Posterior vena cava (tissue), 2 donors: ENCODE measurements at regions not wholly inside any gene's neighbourhood (a gene's known extent, or its start where the extent isn't known, plus 50 kb on each side); places are given as distances from the start of the nearest gene placed in this dataset.
"Not testable (repeated sequence)": the region's sequence is repeated elsewhere in the genome, so short reads cannot be mapped to it uniquely, and the experiment has no call there.

Source experiments
- DNase-seq: peaks from one replicate; pipeline ENCODE4 v3.0.0-alpha.2; 2020; ENCODE audit warnings: low spot score
- intact Hi-C, 2 donors: fragments of 100-400 bp; cut with DNase I; formaldehyde crosslinking; loops; one replicate each; pipeline versions ENCODE4 v1.14.1 to v1.14.2; 2022 to 2023
- donor health status: DM: yes; HTN: yes; CAD: no.
- donor health status: DM: yes; HTN: yes; CAD: no.

GRCh38 chr5:165360784-165361542, 1855.5 kb downstream of the MAT2B start:
- intact Hi-C loops: no loop called here
- DNase-seq: no peak

- intact Hi-C loops: no loop called here
Measured at GRCh38 chr5:165370233-165370632, 1864.8 kb downstream of the MAT2B start.

DNA sequence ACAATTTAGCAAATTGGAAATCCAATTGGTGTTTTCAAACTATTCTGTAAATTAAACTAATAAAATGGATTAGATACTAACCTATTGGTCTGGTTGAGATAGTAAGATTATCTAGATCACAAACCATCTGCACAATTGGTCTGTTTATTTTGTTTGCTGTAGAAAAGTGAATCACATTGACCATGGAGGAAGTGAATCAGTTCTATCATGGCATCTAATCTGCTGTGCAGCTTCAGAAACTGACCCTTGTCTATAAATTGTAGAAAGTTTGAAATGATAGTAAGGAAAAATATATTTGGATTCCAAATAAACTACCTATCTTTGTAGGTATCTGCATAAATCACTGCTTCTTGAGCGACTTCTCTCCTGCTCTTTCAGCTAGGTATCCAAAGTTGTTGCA, 1865.4 kb downstream of the MAT2B start:
- DNase-seq: no peak
- intact Hi-C loops: no loop called here

More at GRCh38 chr5:165370233-165370632, 1864.8 kb downstream of the MAT2B start:
- no peak for DNase-seq

DNA sequence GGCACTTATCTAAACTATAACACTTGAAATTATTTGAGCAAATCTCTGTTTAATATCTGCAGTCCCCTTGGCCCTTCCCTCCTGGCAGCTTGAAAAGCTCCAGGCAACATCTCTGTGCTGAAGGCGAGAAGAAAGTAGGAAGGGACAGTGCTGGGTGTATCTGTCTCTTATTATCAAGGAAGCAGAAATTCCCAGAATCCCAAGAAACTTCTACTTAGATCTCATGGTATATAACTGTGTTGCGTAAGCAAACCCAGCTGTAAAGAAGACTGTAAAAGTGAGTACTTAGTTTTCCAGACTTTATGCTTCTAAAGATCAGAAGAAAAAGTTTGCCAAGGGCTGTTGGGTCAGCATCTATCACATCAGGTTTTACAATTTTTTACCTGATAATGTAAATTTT, 1869.8 kb downstream of the MAT2B start:
- intact Hi-C loops: no loop called here
- DNase-seq: no peak

DNA sequence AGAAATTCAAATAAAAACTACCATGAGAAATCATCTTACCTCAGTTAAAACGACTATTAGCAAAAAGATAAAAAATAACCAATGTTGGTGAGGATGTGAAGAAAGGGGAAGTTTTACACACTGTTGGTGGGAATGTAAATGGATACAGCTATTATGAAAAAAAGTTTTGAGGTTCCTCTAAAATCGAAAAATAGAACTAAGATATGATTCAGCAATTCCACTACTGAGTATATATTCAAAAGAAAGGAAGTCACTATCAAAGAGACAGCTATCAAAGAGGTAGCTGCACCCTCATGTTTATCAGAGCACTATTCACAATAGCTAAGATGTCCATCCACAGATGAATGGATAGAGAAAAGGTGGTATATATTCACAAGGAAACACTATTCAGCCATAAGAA, 1888.4 kb downstream of the MAT2B start:
- DNase-seq: no peak
- intact Hi-C loops: loop anchor here in 1 of 2 donors (10.0 kb wide), 1 partner anchor 49 kb away; no protein-coding TSS in a partner anchor

DNA sequence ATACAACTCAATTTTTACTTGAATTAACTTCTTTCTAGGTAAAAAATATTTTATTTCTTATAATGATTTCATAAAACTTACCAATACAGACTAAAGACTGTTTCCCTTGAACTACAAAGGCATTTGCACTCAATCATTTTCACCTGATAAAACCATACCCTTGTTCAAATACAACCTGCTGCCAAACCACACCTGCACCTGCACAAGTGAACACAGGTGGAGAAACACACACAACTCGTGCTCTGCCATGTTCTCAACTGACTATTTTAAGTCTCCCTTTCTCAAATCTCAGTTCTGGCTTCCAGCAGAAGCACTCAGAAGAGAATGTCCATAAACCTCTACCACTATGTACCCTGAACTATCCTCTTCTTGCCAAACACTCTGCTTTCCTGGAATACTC, 1892.1 kb downstream of the MAT2B start:
- intact Hi-C loops: loop anchor here in 1 of 2 donors (10.0 kb wide), 1 partner anchor 53 kb away; no protein-coding TSS in a partner anchor
- DNase-seq: no peak

- intact Hi-C loops: no loop called here
Measured at GRCh38 chr5:165400086-165400485, 1894.7 kb downstream of the MAT2B start.

GRCh38 chr5:165404917-165405316, 1899.5 kb downstream of the MAT2B start:
- no peak for DNase-seq
- intact Hi-C loops: no loop called here

More at GRCh38 chr5:165400086-165400485, 1894.7 kb downstream of the MAT2B start:
- DNase-seq: no peak

DNA sequence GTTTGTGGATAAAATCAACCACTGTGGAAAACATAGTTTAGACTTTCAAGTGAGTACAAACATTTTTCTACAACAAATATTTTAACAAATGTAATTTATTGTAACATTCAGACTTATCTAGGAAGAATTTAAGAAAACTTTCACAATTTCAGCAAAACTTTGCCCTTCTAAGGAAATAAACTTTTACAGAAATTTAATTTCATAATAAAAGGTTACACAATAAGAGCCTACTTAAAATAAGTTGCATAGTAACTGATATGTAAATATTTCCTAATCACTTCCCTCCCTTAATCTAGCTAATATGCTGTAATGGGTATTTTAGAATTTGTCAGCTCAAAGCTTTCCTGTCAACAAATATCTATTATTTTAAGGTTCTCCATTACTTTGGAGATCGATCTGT, 1899.9 kb downstream of the MAT2B start:
- DNase-seq: no peak

DNA sequence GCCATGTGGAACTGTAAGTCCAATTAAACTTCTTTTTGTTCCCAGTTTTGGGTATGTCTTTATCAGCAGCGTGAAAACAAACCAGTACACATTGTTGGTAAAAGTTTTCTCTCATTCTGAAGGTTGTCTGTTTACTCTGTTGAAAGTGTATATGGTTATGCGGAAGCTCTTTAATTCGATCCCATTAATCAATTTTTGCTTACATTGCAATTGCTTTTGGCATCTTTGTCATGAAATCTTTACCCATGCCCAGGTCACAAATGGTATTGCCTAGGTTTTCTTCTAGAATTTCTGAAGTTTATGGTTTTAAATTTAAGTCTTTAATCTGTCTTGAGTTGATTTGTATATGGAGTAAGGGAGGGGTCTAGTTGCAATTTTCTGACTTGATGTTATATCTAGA, 1901.9 kb downstream of the MAT2B start:
- no peak for DNase-seq
- intact Hi-C loops: no loop called here

More for the DNA sequence above, 1899.9 kb downstream of the MAT2B start:
- intact Hi-C loops: no loop called here

DNA sequence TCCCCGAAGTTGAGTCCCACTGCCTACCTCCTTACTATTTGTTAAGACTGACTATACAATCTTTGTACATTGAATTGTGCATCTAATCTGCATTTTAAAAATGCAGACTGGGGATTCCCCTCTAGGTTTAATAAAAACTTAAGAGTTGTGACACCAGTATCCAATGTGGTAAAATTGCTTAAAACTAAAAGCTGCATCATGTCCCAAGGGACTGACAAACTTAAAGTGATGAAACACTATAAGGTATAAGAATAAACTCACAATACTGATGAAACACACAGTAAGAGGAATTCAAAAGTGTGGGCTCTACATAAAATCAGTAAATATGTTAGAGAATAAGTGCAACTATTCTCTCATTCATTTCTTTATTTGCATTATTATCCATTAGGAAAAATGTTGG, 1905.1 kb downstream of the MAT2B start:
- intact Hi-C loops: no loop called here
- no peak for DNase-seq

DNA sequence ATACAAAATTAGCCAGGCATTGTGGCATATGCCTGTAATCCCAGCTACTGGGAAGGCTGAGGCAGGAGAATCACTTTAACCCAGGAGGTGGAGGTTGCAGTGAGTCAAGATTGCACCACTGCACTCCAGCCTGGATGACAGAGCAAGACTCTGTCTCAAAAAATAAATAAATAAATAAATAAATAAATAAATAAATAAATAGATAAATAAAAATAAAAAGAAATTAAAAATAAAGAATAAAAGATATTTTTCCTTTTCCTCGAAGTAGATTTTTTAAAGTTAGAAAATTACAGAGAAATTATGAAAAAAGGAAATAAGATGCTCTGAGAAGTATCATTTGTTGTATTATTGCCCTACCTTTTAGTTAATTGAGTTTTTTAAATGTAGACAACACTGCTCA, 1906.1 kb downstream of the MAT2B start:
- DNase-seq, intact Hi-C loops: not testable (repeated sequence)

DNA sequence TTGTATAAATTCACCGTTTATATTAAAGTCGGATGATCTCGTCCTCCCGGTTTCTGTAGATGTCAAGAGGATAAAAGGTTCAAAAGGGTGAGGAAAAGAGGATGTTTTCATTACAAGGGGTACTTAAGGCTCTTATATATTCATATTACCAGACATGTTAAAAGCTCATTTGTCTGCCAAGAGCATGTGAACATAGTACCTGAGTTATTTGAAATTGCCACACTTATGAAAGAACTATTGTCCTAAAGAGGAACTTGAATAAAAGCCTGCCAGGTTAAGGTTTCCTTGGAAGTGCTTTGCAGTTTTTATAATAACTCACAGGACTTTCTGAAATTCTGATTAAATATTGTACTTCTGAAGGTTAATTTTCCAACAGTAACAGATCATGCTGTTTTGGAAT, 1915.1 kb downstream of the MAT2B start:
- intact Hi-C loops: no loop called here
- no peak for DNase-seq

DNA sequence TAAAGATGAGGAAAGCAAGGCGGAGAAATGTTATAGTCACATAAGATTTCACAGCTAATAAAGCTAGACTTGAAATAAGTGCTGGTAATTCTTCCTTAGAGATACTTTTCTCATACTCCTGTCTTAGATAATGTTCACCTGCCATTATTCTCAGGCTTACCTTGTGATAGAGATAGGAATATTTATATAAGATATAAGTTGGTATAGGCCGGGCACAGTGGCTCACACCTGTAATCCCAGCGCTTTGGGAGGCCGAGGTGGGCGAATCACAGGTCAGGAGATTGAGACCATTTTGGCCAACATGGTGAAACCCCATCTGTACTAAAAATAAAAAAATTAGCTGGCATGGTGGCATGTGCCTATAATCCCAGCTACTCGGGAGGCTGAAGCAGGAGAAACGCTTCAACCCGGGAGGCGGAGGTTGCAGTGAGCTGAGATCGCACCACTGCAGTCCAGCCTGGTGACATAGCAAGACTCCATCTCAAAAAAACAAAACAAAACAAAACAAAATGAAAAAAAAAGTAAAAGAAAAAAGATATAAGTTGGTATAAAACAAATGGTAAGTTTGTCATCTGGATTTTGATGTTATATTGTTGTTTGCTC, 1918.4 kb downstream of the MAT2B start:
- no peak for DNase-seq
- intact Hi-C loops: no loop called here

DNA sequence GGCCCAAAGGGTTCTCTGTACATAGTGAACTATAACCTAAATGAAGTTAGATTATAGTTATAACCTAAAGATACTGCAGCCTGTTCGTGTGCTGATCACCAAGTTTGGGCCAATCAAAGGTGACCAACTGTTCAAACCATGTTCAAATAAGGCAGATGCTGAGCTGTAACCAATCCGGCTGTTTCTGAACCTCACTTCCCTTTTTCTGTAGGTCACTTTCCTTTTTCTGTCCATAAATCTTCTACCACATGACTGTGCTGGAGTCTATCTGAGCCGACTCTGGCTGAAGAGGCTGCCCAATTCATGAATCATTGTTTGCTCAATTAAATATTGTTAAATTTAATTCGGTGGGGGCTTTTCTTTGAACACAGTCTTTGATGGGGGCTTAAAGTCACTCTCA, 1920.2 kb downstream of the MAT2B start:
- DNase-seq: no peak
- intact Hi-C loops: no loop called here

GRCh38 chr5:165448753-165449152, 1943.3 kb downstream of the MAT2B start:
- no peak for DNase-seq
- intact Hi-C loops: no loop called here

DNA sequence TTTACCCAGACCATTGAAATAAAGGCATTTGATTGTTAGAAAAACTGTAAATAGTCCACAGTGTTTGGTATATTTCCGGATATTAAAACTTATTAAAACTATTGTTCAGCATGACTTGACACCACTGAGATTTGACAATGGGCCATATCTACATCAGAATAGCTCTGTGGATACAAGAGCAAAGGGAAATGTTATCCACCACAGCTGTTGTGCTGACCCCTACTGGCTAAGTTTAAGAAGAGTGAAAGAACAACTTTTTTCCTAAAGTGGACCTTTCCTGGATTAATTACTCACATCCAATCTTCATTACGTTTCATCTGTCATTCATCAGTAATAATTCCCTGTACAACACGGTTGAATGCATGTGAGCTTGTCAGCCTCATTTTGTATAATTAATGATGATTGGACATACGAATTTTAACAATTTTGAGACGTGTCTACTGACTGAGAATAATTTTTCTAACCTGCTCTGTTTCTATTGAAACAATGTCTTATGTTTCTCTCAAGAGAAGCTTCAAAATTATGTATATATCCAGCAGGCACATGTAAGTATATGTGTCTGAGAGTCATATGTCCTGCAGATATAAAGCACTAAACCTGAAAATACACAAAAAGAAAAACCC, 1952.6 kb downstream of the MAT2B start:
- intact Hi-C loops: no loop called here
- DNase-seq: no peak

DNA sequence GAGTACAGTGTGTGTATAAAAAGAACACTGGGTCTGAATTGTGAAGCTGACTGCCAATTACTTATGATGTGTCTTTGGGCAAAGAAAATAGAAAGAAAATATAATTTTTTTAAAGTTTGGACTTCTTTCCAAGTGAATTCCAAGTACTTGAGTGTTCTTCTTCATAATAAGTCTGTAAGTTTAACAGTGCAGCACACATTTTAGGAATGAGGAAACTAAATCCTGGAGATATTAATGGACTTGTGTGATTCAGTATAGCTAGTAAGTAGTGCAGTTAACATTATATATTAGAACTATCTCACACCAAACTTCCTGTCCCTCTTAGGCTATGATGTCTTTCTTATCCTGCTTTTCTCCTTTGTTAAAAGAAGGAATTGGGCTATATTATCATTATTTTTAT, 1953.8 kb downstream of the MAT2B start:
- intact Hi-C loops: no loop called here
- DNase-seq: no peak

DNA sequence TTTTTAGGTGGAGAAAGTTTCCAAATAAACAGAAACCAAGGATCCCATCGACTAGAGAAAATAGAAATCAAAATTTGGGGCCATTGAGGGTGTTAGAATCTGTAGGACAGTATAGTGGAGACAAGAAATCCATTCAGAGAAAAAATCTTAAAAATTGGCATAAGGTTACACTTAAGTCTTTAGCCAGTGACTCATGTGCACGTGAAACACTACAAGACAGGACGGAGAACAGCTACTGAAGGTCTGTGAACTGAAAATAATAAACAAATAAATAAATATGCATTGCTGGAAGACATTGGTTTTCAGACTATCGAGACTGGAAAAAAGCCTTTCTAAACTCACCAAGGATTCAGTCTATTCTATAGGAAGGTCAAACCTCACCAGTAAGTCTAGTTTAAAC, 1955.5 kb downstream of the MAT2B start:
- DNase-seq: no peak
- intact Hi-C loops: no loop called here

GRCh38 chr5:165477546-165477945, 1972.1 kb downstream of the MAT2B start:
- intact Hi-C loops: no loop called here
- no peak for DNase-seq
